ENCODE measurements at regions not wholly inside any gene's neighbourhood (a gene's known extent, or its start where the extent isn't known, plus 50 kb on each side); places are given as distances from the start of the nearest gene placed in this dataset.

- DNase-seq (ENCODE audit: low read depth in 1 of 2, low spot score in 1 of 2), result no peak
- TF ChIP-seq, protein P1, sequence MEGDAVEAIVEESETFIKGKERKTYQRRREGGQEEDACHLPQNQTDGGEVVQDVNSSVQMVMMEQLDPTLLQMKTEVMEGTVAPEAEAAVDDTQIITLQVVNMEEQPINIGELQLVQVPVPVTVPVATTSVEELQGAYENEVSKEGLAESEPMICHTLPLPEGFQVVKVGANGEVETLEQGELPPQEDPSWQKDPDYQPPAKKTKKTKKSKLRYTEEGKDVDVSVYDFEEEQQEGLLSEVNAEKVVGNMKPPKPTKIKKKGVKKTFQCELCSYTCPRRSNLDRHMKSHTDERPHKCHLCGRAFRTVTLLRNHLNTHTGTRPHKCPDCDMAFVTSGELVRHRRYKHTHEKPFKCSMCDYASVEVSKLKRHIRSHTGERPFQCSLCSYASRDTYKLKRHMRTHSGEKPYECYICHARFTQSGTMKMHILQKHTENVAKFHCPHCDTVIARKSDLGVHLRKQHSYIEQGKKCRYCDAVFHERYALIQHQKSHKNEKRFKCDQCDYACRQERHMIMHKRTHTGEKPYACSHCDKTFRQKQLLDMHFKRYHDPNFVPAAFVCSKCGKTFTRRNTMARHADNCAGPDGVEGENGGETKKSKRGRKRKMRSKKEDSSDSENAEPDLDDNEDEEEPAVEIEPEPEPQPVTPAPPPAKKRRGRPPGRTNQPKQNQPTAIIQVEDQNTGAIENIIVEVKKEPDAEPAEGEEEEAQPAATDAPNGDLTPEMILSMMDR (IDR thresholded peaks at IDR 0.05; ENCODE audit: insufficient read depth, low read length), result no peak
- TF ChIP-seq SPI1 (IDR thresholded peaks at IDR 0.05; ENCODE audit: borderline replicate concordance, low read depth), result no peak
- no peak for TF ChIP-seq REST (IDR thresholded peaks at IDR 0.05; ENCODE audit: insufficient replicate concordance, low read depth)
- TF ChIP-seq GABPA (IDR thresholded peaks at IDR 0.05; ENCODE audit: low read depth), result no peak
- TF ChIP-seq POLR2AphosphoS5 (IDR thresholded peaks at IDR 0.05; ENCODE audit: low read depth), result no peak
- H3K27me3 ChIP-seq (ENCODE audit: insufficient read depth, poor library complexity, severe bottlenecking), result no peaks in the 10 kb centered on the region
Observed at GRCh38 chr6:121594053-121594452, 158.6 kb downstream of the GJA1 start.

GRCh38 chr6:121595646-121596045 is 160.2 kb downstream of the GJA1 start:
- no peak for TF ChIP-seq POLR2AphosphoS5 (IDR thresholded peaks at IDR 0.05; ENCODE audit: low read depth)
- TF ChIP-seq, protein P1 (IDR thresholded peaks at IDR 0.05; ENCODE audit: insufficient read depth, low read length), result no peak
- no peak for TF ChIP-seq GABPA (IDR thresholded peaks at IDR 0.05; ENCODE audit: low read depth)
- no peak for TF ChIP-seq SPI1 (IDR thresholded peaks at IDR 0.05; ENCODE audit: borderline replicate concordance, low read depth)
- TF ChIP-seq REST (IDR thresholded peaks at IDR 0.05; ENCODE audit: insufficient replicate concordance, low read depth), result no peak
- no peak overlapping the region for H3K4me3 ChIP-seq (replicated peaks; ENCODE audit: insufficient read depth, low read length)
- H3K27me3 ChIP-seq (ENCODE audit: insufficient read depth, poor library complexity, severe bottlenecking), result no peaks in the 10 kb centered on the region
- no peak overlapping the region for H3K27ac ChIP-seq (replicated peaks)
- DNase-seq (ENCODE audit: low read depth in 1 of 2, low spot score in 1 of 2), result no peak

More at GRCh38 chr6:121594053-121594452, 158.6 kb downstream of the GJA1 start:
- Histone ChIP-seq H3K4me3 (replicated peaks; ENCODE audit: insufficient read depth, low read length) (no peak overlapping the region), H3K27ac (replicated peaks) (no peak overlapping the region)

- no peak overlapping the region for H3K27ac ChIP-seq (replicated peaks)
Observed at GRCh38 chr6:121596441-121596840, 161.0 kb downstream of the GJA1 start.

More at GRCh38 chr6:121596441-121596840, 161.0 kb downstream of the GJA1 start:
- no peak overlapping the region for H3K4me3 ChIP-seq (replicated peaks; ENCODE audit: insufficient read depth, low read length)
- no peaks in the 10 kb centered on the region for H3K27me3 ChIP-seq (ENCODE audit: insufficient read depth, poor library complexity, severe bottlenecking)
- TF ChIP-seq POLR2AphosphoS5 (IDR thresholded peaks at IDR 0.05; ENCODE audit: low read depth) (no peak), GABPA (IDR thresholded peaks at IDR 0.05; ENCODE audit: low read depth) (no peak), REST (IDR thresholded peaks at IDR 0.05; ENCODE audit: insufficient replicate concordance, low read depth) (no peak), SPI1 (IDR thresholded peaks at IDR 0.05; ENCODE audit: borderline replicate concordance, low read depth) (no peak)
- TF ChIP-seq, protein P1 (IDR thresholded peaks at IDR 0.05; ENCODE audit: insufficient read depth, low read length), result no peak
- DNase-seq (ENCODE audit: low read depth in 1 of 2, low spot score in 1 of 2), result no peak
